ENCODE measurements at regions not wholly inside any gene's neighbourhood (a gene's known extent, or its start where the extent isn't known, plus 50 kb on each side); places are given as distances from the start of the nearest gene placed in this dataset.

DNA sequence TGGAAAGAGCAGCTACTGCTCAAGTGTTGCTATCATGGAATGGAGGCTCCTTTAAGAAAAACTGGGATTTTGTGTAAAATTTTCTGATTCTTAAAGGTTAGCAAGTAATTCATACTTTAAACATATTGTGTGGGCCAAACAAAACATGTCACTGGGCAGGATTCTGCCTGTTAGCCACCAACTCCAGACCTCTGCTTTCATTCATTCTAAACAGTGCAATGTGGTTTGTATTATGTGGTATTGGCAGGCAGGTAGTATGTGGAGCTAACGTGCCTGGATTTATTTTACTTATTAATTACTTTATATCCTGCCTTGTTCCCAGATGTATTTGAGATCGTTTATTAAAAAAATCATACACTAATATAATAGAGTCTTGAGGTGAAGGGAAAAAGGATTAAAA, 1521.3 kb upstream of the ACVR2A start:
- no peak for DNase-seq (ENCODE audit: low spot score)

DNA sequence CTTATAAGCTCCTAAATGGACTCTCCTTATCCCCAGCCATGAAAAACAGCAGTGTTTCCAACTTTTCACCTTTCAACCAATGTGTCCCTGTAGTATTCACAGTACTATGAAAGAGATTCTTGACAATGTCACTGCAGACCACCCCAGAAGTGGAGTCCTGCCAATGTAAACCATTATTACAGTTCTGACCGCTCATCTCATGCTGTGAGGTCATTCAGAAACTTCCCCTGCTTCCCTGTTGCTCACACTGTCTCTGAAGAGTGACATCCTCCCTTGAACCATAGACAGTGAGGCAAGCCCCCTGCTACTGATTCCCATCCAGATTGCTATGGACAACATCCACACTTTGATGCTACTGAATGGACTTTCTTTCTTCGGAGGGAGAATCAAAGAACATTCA, 1523.7 kb upstream of the ACVR2A start:
- no peak for DNase-seq (ENCODE audit: low spot score)

DNA sequence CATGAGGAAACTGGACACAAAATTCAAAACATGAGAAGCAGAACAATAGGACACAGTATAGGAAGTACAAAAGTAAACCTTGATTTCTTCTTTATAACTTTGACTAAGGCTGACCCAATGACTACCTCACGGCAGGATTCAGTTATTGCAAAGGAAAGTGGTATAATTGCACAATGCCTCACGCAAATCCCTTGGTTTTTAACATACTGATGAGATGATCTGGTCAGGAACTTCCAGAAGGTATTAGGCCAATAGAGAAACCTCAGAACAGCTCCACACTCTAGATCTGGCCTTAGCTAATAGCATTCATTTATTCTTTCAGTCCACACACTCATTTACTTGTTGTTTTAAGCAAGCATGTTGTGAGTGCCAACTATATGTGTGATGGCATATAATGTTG, 1526.9 kb upstream of the ACVR2A start:
- no peak for DNase-seq (ENCODE audit: low spot score)

DNA sequence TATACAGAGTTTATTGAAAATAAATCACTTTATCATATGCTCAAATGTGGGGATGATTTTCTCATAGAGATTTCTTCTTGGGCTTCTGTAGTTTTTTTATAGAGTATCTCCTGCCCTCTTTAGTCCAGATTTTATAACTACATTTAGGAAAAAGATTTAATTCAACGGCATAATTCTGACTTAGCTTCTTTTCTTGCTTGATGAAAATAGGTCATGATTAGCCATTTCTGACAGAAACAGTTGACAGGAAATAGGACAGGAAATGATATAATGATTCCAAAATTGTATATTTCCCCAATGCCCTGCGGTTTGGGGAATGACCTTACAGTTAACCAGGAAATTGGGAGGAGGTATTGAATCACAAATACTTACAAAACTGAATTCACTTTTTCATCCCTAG, 1531.9 kb upstream of the ACVR2A start:
- DNase-seq (ENCODE audit: low spot score) = no peak

DNA sequence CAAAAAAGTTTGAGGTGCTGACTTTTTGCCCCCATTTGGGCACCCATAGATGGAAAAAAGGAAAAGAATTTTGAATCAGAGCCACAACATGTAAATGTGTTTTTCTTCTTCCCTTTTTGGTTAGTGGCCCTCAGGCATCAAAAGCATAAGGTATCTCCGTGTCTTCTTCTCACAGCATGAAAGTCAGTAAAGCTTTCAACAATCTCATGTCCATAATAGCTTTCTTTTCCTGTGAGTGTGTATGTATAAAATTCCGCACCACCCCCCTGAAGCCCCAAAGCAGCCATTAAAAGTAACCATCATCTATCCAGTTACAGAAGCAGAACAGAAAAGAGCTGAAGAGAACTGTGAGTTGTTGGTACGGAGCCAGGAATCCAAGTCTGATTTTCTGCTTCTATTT, 1539.7 kb upstream of the ACVR2A start:
- DNase-seq (ENCODE audit: low spot score) = no peak

DNA sequence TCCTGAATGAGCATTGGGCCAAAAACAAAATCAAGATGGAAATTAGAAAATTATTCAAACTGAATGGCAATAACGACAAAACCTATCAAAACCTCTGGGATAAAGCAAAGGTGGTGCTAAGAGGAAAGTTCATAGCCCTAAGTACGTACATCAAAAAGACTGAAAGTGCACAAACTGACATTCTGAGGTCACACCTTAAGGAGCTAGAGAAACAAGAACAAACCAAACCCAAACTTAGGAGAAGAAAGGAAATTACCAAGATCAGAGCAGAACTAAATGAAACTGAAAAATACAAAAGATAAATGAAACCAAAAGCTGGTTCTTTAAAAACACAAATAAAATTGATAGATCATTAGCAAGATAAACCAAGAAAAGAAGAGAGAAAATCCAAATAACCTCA, 1543.5 kb upstream of the ACVR2A start:
- DNase-seq (ENCODE audit: low spot score) = no peak

DNA sequence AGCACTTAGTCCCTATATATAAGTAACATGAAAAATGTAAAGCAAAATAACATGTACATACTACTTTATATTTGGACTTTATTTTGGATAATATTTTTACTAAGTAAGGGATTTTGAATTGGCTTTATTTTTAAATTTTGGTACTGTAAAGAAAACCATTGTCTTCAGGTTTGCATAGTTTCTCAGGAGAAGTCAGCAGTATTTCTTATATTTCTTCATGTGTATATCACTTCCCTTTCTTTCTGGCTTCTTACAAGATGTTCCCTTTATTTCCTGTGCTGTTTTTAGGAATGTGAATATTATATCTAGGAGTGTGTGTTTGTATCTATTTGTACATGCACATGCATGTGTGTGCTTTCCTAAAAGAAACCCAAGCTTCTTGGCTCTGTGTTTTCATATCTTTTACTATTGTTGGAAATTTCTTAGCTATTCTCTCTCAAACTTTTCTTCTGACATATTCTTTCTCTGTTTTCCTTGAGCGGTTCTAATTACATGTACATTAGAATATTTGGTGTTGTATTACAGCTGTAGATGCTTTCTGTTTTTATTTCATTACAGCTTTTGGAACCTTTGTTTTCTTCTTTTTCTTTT, 1549.7 kb upstream of the ACVR2A start:
- no peak for DNase-seq (ENCODE audit: low spot score)

DNA sequence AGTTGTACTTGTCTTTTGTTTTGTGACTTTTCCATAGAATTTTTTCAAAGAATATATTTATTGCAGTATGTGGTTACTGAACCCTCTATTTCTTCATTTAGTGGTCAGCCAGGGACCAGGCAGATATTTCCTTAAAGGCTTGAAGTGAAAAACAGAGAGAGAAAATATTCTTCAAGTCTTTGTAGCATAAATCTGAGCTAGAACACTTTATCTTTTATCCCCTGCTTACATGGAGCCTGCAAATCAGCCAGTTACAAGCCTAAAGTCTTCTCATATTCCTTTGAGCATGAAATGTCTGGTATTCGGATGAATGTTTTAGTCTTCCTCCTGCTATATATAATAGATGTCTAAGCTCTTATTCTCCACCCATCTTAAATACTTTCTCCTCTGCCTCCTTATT, 1557.5 kb upstream of the ACVR2A start:
- DNase-seq (ENCODE audit: low spot score) = no peak

DNA sequence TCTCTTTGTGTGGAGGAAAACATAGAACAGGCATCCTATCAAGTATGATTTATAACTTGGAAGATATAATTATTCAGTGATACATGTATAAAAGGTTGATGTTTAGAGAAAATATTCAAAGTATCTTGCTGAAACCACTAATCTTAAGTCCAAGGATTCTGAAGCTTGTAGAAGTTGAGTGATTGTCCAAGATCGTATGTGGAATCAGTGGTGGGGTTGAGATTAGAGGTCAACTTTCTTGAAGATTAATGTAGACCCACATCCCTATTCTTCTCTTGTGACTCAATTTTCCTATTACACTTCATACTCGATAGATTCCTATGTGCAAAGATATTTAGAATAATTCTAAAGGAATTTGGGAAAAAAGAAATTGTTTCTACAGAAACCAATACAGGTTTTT, 1565.9 kb upstream of the ACVR2A start:
- DNase-seq (ENCODE audit: low spot score) = no peak

DNA sequence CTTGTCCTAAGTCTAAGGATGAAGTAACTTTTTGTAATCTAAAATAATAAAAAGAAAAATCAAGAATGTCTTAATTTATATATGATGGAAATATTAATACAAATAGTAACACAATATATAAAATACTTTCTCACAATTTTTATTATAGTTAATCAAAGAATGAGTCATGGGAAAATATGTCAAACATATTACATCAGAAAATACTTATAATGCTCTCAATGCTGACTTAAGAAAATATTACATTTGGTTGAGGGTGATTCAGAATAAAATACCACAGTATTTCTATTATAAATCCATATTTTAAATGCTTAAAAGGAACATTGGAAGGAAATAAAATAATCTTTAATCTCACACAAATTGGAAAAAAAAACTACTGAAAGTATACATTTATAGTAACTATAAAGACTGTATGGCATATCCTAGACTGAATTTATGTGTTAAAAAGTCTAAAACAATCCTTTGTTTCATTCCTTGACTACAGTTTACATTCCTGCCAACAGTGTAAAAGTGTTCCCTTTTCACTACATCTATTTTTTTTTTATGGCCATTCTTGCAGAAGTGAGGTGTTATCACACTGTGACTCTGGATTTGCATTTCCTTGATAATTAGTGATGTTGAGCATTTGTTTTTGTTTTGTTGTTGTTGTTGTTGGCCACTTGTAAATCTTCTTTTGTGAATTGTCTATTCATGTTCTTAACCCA, 1573.5 kb upstream of the ACVR2A start:
- DNase-seq (ENCODE audit: low spot score) = no peak

DNA sequence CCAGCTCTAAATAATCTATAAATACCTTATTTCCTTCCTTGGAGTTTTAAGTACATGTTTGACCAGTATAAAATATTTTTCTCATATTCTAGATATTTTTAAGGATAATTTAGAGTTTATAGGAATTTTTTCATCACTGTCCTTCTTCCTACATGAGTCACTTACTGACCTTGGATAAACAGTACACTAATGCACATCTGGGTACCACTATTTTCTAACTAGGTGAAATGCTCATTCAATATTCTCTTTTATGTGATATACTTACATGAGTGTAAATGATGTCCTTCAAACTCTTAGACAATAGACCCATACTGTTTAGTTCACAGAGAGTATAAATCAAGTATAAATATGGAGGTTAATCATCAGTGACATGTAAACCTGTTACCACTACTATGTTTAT, 1574.2 kb upstream of the ACVR2A start:
- DNase-seq (ENCODE audit: low spot score) = no peak

DNA sequence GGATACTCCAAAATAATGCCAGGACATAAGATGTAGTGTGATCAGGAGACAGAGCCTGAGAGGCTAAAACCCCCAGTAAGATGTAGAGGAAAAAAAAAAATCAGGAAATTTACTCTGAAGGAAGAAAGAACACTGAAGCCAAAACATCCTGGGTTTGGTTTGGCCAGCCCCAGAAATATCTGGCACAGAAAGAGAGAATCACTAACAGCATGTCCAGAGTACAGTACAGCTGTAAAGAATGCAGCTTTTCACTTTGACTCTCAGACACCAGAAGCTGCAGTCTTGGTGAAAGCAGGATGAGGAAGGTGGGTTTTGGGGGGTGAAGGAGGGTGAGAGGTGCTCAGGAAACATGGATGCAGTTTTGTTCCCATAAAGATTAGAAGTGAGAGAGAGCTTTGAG, 1577.7 kb upstream of the ACVR2A start:
- no peak for DNase-seq (ENCODE audit: low spot score)

DNA sequence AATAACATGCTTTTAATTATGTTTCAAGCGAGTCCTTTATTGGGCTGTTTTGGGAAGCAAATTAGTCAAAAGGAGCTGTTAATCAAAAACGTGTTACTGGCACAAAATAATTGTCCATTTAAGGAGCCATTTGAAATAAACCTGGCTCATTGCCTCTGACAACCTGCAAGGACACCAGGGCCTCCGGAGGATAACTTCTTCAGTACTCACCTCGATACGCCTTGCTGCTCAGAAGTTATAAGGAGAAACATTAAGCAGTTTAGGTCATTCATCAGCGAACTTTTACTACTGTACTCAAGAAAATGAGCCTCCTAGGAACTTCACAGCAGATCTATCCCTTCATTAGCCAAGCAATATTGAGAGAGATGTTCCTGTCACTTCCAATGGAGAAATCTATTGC, 1579.2 kb upstream of the ACVR2A start:
- no peak for DNase-seq (ENCODE audit: low spot score)

DNA sequence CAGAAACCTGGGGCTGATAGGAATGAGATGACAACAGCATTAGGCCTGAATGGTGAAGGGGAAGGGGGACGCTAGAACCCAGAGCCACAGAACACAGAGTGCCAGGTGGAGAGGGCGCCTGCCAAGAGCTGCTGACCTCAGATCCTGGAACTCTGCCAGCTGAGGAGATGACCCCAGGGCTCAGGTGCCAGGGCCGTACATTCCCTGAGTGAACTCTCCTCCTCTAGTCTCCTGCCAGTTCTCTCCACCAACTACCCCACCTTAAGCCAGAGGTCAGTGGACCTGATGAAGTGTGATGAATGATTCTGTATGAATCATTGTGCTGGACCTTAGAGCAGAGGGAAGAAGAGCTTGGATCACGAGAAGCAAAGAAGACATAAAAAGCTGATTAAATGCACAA, 1582.2 kb upstream of the ACVR2A start:
- DNase-seq (ENCODE audit: low spot score) = no peak

DNA sequence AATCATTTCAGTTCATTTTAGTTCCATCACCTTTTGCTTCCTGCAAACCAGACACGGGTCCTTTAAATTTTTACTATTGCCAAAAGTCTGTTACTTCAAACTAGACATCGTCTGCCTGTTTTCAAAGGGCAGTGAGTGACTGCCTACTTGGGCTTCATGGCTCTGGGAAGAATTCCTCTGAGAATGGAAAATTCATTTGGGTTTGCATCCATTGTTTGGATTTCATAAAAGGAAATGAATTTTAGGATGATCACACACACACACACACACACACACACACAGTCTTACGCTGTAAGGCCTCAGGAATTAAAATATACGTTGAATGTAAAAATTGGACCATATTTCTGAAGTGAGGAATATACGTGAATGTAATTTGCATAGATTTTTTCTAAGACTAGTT, 1584.3 kb upstream of the ACVR2A start:
- DNase-seq (ENCODE audit: low spot score) = no peak

DNA sequence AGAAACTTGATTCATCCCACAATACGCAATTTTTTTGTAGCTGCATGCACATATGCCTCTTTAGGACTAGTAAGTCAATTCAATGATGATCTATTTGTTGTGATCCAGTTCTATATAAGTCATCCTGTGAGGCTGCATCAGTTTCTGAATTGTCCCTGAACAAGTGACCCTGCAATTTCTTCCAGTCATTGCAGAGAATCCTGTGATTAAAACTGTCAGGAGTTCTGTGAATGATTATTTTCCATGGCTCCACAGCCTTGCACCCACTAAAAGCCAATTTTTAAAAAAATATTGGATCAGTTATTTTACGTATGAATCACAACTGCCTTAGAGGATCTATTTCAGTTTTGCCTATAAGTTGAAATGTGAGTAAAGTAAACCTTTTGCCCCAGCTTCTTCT, 1585.0 kb upstream of the ACVR2A start:
- DNase-seq (ENCODE audit: low spot score) = no peak

DNA sequence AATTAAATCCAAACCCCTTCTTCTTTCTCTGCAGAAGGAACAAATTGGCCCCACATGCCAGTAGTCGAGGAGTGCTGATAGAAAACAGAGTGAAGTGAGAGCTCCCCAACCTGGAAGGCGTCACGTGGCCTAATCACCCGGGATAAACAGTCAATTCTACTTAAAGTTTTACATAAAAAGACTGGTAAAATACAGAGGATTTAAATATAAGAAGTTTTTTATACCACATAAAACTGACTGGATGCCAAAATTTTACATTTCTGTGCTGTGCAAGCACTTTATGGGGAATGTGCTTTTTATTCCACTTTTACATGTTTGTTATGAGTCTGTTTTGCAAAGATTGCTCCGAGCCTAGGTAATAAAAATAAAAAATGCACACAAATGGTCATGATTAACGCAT, 1586.8 kb upstream of the ACVR2A start:
- DNase-seq (ENCODE audit: low spot score) = no peak

DNA sequence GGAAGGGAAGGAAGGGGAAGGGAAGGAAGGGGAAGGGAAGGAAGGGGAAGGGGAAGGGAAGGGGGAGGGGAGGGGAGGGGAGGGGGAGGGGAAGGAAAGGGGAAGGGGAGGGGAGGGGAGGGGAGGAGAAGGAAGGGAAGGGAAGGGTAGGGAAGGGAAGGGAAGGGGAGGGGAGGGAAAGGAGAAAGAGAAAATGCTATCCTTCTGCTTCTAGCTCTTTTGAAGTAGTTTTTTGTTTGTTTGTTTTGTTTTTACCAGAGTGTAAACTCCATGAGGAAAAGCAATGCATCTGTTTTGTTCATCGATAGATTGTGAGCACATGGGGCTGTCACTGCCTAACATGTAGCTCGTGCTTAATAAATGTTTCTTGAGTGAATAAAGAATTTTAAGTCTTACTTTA, 1592.7 kb upstream of the ACVR2A start:
- DNase-seq (ENCODE audit: low spot score) = no peak

DNA sequence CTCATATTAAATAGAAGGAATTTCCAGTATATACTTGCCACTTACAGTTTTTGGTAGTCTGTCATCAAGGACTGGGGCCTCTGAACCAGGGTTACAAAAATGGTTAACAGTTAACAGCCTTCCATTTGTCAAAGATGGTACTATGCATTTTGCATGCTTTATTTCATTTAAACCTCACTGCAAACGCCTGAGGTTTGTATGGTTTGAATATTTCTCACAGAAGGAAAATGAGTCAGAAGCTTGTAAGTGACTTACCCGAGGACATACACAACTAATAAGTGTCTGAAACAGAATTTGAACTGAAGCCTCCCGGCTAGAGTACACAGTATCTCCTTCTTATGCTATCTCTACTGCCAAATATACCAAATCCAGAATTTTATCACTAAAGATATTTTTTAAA, 1593.5 kb upstream of the ACVR2A start:
- no peak for DNase-seq (ENCODE audit: low spot score)

DNA sequence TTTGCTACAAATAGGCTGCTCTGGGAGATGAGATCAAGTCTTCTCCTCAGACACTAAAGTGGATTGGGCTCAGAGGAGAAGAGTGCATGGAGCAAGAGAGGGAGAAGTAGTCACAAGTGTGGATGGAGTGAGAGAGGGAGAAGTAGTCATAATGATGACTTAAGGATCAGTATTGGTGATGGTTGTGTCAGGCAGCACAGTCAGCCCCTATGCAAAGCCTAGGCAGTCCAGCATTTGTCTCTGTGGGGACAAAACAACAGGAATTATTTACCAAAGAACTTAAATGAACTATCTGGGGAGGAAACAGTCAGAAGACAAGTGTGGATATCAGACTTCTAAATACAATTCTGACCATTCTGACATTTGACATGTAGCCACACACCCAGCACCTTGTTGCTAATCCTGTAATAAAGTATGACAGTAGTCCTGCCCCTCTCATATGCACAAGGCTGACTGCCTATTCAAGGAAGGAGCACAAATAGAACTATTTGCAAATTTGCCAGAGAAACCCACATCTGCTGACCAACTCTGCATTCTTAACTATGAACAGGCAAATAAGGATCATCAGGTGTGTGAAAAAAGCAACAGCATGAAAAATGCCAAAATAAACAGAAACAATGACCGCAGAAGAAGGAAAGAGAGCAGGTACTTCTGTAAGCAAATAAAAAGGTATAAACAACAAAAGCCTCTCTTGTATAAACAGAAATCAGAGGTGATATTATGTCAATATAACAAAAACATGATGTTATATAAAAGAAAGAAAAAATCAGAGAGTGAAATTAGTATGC, 1597.9 kb upstream of the ACVR2A start:
- no peak for DNase-seq (ENCODE audit: low spot score)

DNA sequence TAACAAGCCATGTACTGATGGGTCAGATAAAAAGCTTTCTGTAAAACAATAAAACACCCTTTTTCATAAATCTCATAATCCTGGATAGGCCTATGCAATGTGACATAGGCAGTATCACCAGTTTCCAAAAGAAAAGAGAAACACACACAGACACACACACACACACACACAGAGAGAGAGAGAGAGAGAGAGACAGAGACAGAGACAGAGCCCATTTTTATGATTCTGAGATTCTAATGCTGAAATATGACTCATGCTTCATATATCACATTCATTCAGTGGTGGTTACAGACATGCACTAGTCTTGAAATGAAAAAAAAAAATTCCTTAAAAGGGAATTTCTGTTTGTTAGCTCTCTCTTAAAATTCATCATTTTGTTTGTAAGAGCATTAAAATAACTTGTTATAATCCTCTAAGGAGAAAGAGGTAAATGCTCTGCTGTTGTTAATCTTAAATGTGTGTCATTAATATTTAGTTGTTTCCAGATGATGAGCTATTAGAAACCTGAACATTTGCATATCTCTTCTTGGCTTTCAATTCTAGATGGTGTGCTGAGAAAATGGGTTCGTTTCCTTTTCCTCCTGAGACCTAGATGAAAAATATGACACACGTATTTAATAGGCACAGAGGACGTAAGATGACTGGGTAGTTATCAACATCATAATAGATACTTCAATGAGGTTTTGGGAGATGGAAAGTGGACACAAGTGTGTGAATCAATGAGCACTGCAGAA, 1598.7 kb upstream of the ACVR2A start:
- DNase-seq (ENCODE audit: low spot score) = no peak

DNA sequence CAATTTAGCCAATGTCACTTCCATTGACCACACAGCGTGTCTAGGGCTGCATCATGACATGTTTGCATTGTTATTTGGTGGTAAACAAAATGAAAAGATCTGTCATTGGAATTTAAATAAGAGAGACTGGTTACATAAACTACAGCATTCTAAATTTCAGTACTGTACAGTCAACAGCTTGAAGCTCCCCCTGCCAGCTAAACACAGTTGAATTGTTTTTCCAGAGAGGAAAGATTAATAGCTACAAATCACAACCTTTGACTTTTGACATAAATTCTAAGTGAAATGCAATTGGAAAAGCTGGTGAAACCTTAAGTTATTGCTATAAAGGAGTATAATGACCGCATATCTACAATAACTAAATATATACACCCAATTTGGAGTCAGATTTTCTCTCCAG, 1600.0 kb upstream of the ACVR2A start:
- DNase-seq (ENCODE audit: low spot score) = no peak

Data from SK-N-DZ (cell line).